H1 (cell line): ENCODE measurements at regions not wholly inside any gene's neighbourhood (a gene's known extent, or its start where the extent isn't known, plus 50 kb on each side); places are given as distances from the start of the nearest gene placed in this dataset.

ENCODE experiments used
- CBX5 ChIP-seq: fragments of 300-800, 300-1000 bp; sonication (generic); IDR thresholded peaks from 2 replicates; pipeline ENCODE4 v1.7.1; 2016; ENCODE audit warnings: antibody characterized with exemption, low read length, low read depth
- TF ChIP-seq, protein P1 (sequence below), 3 experiments: IDR thresholded peaks; 1 replicate in 2 of 3; 2 replicates in 1 of 3; pipeline versions ENCODE4 v1.5.1 to v1.6.1; 2011; ENCODE audit warnings: low read length in 3 of 3, mild to moderate bottlenecking in 3 of 3, inconsistent platforms in 2 of 3, low read depth in 1 of 3, moderate library complexity in 1 of 3; ENCODE audit not compliant: insufficient read depth in 1 of 3; ENCODE audit errors: control extremely low read depth in 1 of 3

DNA sequence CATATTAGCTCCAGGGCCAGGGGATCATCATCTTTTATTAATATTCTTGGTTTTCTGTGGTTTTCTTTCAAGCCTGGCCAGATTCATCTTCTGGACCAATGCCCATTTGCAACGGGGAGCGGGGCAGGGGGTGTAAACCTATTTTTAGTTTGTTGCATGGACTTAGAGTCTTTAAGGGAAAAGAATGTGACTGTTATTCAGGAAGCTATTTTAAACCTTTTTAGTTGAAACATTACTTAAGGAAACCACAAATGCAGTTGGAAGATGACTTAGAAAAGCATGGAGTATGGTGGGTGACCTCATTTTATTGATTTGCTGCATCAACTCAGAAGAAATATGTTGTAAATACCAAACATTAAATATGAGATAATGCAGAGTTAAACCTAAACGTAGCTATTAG lies 368.4 kb upstream of the E2F7 start:
- no peak for TF ChIP-seq CBX5
- TF ChIP-seq, protein P1, sequence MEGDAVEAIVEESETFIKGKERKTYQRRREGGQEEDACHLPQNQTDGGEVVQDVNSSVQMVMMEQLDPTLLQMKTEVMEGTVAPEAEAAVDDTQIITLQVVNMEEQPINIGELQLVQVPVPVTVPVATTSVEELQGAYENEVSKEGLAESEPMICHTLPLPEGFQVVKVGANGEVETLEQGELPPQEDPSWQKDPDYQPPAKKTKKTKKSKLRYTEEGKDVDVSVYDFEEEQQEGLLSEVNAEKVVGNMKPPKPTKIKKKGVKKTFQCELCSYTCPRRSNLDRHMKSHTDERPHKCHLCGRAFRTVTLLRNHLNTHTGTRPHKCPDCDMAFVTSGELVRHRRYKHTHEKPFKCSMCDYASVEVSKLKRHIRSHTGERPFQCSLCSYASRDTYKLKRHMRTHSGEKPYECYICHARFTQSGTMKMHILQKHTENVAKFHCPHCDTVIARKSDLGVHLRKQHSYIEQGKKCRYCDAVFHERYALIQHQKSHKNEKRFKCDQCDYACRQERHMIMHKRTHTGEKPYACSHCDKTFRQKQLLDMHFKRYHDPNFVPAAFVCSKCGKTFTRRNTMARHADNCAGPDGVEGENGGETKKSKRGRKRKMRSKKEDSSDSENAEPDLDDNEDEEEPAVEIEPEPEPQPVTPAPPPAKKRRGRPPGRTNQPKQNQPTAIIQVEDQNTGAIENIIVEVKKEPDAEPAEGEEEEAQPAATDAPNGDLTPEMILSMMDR (IDR thresholded peaks at IDR 0.05; ENCODE audit: control extremely low read depth in 1 of 3, insufficient read depth in 1 of 3, low read depth in 1 of 3, low read length in 3 of 3): no peak
